SJSA1 (cell line): ENCODE measurements at regions not wholly inside any gene's neighbourhood (a gene's known extent, or its start where the extent isn't known, plus 50 kb on each side); places are given as distances from the start of the nearest gene placed in this dataset.

Experiments used
- DNase-seq, 2 experiments: peaks; one replicate each; pipeline ENCODE4 v3.0.0-alpha.2; 2015 to 2020; ENCODE audit warnings: low spot score in 2 of 2, low read depth in 1 of 2
- H3K27ac ChIP-seq: fragments of 250-450 bp; sonication (Bioruptor Pico); 2 replicates; pipeline ENCODE4 v1.5.1; 2020; ENCODE audit warnings: mild to moderate bottlenecking, moderate library complexity
- H3K27me3 ChIP-seq: fragments of 250-450 bp; sonication (Bioruptor Pico); replicated peaks from 2 replicates; pipeline ENCODE4 v1.5.1; 2020; ENCODE audit warnings: mild to moderate bottlenecking, moderate library complexity
- H3K36me3 ChIP-seq: fragments of 250-450 bp; sonication (Bioruptor Pico); 2 replicates; pipeline ENCODE4 v1.5.1; 2020; ENCODE audit warnings: mild to moderate bottlenecking
- H3K4me1 ChIP-seq: fragments of 250-450 bp; sonication (Bioruptor Pico); replicated peaks from 2 replicates; pipeline ENCODE4 v1.6.1; 2021; ENCODE audit warnings: mild to moderate bottlenecking
- H3K4me3 ChIP-seq: fragments of 250-450 bp; sonication (Bioruptor Pico); 2 replicates; pipeline ENCODE4 v1.5.1; 2020; ENCODE audit warnings: mild to moderate bottlenecking
- H3K9me3 ChIP-seq: fragments of 250-450 bp; sonication (Bioruptor Pico); replicated peaks from 2 replicates; pipeline ENCODE4 v1.5.1; 2020; ENCODE audit warnings: mild to moderate bottlenecking

GRCh38 chr10:28058746-28059145, 59.9 kb upstream of the ODAD2 start:
- no peaks in the 10 kb centered on the region for H3K9me3 ChIP-seq
- no peaks in the 10 kb centered on the region for H3K36me3 ChIP-seq
- DNase-seq = no peak

DNA sequence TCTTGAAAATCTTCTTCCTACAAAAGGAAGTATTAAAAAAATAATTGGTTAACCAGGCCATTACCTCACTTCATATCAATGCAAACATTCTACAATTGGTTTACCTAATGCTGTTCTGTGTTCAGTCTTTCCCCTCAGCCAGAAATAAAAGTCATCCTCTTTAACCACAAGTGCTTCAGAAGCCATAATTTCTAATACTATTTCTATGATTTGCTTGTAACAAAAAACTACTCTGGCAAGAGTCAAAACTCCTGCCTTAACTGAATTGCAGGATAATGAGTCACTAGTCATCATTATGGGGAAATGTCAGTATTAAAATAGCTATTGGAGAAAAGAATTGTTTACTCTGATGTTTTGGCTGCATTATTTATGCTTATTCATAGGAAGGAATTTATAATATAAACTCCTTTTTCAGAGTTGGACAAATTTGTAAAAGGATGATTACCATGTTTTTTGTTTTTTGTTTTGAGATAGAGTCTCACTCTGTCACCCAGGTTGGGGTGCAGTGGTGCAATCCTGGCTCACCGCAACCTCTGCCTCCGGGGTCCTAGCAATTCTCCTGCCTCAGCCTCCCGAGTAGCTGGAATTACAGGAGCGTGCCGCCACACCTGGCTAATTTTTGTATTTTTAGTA, 55.5 kb upstream of the ODAD2 start:
- H3K27ac ChIP-seq = peak overlapping the region; percentile 78
- H3K27me3 ChIP-seq = no peaks in the 10 kb centered on the region
- peak; percentile 52 to 91 for DNase-seq
- H3K4me3 ChIP-seq = no peak overlapping the region
- no peaks in the 10 kb centered on the region for H3K9me3 ChIP-seq
- peaks cover 17% of the 10 kb centered on the region for H3K4me1 ChIP-seq
- H3K36me3 ChIP-seq = no peaks in the 10 kb centered on the region

More at GRCh38 chr10:28058746-28059145, 59.9 kb upstream of the ODAD2 start:
- H3K27ac ChIP-seq = no peak overlapping the region
- H3K4me3 ChIP-seq = no peak overlapping the region
- H3K4me1 ChIP-seq = peaks cover 11% of the 10 kb centered on the region
- no peaks in the 10 kb centered on the region for H3K27me3 ChIP-seq

DNA sequence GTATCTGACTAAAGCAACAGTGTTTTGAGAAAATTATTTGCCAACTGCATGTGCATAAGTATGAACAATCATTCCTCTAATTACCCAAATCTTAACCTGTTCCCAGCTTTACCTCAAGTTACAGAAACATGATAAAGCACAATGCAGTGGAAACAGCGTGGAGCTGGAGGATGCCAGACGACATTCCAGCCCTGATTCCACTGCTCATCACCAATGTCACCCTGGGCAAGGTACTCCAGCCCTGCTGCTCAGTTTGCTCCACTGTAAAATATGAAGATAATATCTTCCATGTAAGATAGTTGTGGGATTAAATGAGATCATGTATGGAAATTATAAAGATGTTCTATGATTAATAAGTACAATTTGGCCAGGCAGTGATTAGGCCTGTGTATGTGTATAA, 50.4 kb upstream of the ODAD2 start:
- H3K4me3 ChIP-seq = no peak overlapping the region
- H3K4me1 ChIP-seq = peaks cover 25% of the 10 kb centered on the region
- no peak for DNase-seq
- H3K27me3 ChIP-seq = no peaks in the 10 kb centered on the region
- no peaks in the 10 kb centered on the region for H3K9me3 ChIP-seq
- no peaks in the 10 kb centered on the region for H3K36me3 ChIP-seq
- H3K27ac ChIP-seq = no peak overlapping the region
